GM12878 (cell line): ENCODE measurements at regions not wholly inside any gene's neighbourhood (a gene's known extent, or its start where the extent isn't known, plus 50 kb on each side); places are given as distances from the start of the nearest gene placed in this dataset.

Experiments
- BACH1 ChIP-seq: fragments of 450-650 bp; IDR thresholded peaks from 2 replicates; pipeline ENCODE4 v1.6.1; 2017; ENCODE audit warnings: mild to moderate bottlenecking, borderline replicate concordance
- EED ChIP-seq: sonication (generic); IDR thresholded peaks from 2 replicates; pipeline ENCODE4 v1.6.1; 2016; ENCODE audit warnings: antibody characterized with exemption, low read depth
- KAT2A ChIP-seq: conservative IDR thresholded peaks from 2 replicates; pipeline ENCODE4 v1.6.1; 2011; ENCODE audit warnings: low read depth, low read length; ENCODE audit not compliant: control insufficient read depth
- MXI1 ChIP-seq: fragments of 150-350 bp; IDR thresholded peaks from 2 replicates; pipeline ENCODE4 v1.6.1; 2011; ENCODE audit warnings: low read depth, mild to moderate bottlenecking, inconsistent platforms, low read length, improper control_type of control experiment
- PAX8 ChIP-seq: fragments of 450-650 bp; IDR thresholded peaks from 2 replicates; pipeline ENCODE4 v1.6.1; 2017; ENCODE audit warnings: mild to moderate bottlenecking, moderate library complexity
- STAT3 ChIP-seq: IDR thresholded peaks from 2 replicates; pipeline ENCODE4 v1.6.1; 2011; ENCODE audit warnings: low read depth, low read length, improper control_type of control experiment
- TBL1XR1 ChIP-seq: IDR thresholded peaks from 2 replicates; pipeline ENCODE4 v1.6.1; 2012; ENCODE audit warnings: low read depth, low read length, improper control_type of control experiment
- TCF3 ChIP-seq: IDR thresholded peaks from 2 replicates; pipeline ENCODE4 v1.6.1; 2012; ENCODE audit warnings: low read depth, mild to moderate bottlenecking, low read length, borderline replicate concordance; ENCODE audit not compliant: insufficient read depth
- ZNF274 ChIP-seq: IDR thresholded peaks from one replicate; pipeline ENCODE4 v1.8.0; 2011; ENCODE audit not compliant: insufficient read length, insufficient read depth
- TF ChIP-seq, protein P1 (sequence below): fragments of 450-650 bp; IDR thresholded peaks from 2 replicates; pipeline ENCODE4 v1.6.1; 2017; ENCODE audit warnings: mild to moderate bottlenecking, moderate library complexity
- TF ChIP-seq, protein P2 (sequence below): fragments of 450-650 bp; IDR thresholded peaks from 2 replicates; pipeline ENCODE4 v1.6.1; 2017; ENCODE audit warnings: mild to moderate bottlenecking, low read depth, inconsistent platforms; ENCODE audit not compliant: poor library complexity, severe bottlenecking
- TF ChIP-seq, protein P3 (sequence below), 3 experiments: IDR thresholded peaks in 2 of 3; conservative IDR thresholded peaks in 1 of 3; 2 replicates each; pipeline ENCODE4 v1.5.1; 2011; ENCODE audit warnings: low read depth in 3 of 3, low read length in 3 of 3, mild to moderate bottlenecking in 3 of 3, control low read depth in 2 of 3, moderate library complexity in 2 of 3, inconsistent platforms in 1 of 3, mixed read lengths in 1 of 3; ENCODE audit not compliant: control insufficient read depth in 2 of 3, insufficient read depth in 1 of 3; ENCODE audit errors: extremely low read depth in 1 of 3
- TF ChIP-seq, protein P4 (sequence below): fragments of 450-650 bp; IDR thresholded peaks from 2 replicates; pipeline ENCODE4 v1.6.1; 2017; ENCODE audit warnings: borderline replicate concordance
- TF ChIP-seq, protein P5 (sequence below): fragments of 450-650 bp; IDR thresholded peaks from 2 replicates; pipeline ENCODE4 v1.6.1; 2016; ENCODE audit warnings: mild to moderate bottlenecking
- TF ChIP-seq, protein P6 (sequence below): IDR thresholded peaks from 2 replicates; pipeline ENCODE4 v1.6.1; 2011; ENCODE audit warnings: low read depth, low read length, improper control_type of control experiment, borderline replicate concordance
- TF ChIP-seq, protein P7 (sequence below): IDR thresholded peaks from 2 replicates; pipeline ENCODE4 v1.6.1; 2012; ENCODE audit warnings: low read depth, low read length, improper control_type of control experiment

DNA sequence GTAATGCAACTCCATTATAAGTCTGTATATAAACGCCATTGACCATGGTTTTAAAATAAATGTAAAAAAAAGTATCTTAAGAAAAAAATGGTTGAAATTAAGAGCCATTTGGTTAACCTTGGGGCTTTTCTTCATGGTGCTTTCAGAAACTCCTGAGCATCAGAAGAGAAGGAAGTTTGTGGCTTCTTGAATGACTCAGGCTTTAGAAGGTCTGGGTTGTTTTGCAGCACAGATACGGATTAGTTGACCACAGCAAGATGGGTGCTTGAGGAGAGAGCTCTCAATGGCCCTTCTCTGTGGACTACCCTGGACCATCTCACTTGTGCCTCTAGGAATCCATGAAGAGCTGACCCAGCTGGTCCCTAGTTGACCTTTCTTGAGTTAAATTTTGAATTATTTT is 189.5 kb downstream of the TMEM38B start (continued):
- TF ChIP-seq, protein P1, sequence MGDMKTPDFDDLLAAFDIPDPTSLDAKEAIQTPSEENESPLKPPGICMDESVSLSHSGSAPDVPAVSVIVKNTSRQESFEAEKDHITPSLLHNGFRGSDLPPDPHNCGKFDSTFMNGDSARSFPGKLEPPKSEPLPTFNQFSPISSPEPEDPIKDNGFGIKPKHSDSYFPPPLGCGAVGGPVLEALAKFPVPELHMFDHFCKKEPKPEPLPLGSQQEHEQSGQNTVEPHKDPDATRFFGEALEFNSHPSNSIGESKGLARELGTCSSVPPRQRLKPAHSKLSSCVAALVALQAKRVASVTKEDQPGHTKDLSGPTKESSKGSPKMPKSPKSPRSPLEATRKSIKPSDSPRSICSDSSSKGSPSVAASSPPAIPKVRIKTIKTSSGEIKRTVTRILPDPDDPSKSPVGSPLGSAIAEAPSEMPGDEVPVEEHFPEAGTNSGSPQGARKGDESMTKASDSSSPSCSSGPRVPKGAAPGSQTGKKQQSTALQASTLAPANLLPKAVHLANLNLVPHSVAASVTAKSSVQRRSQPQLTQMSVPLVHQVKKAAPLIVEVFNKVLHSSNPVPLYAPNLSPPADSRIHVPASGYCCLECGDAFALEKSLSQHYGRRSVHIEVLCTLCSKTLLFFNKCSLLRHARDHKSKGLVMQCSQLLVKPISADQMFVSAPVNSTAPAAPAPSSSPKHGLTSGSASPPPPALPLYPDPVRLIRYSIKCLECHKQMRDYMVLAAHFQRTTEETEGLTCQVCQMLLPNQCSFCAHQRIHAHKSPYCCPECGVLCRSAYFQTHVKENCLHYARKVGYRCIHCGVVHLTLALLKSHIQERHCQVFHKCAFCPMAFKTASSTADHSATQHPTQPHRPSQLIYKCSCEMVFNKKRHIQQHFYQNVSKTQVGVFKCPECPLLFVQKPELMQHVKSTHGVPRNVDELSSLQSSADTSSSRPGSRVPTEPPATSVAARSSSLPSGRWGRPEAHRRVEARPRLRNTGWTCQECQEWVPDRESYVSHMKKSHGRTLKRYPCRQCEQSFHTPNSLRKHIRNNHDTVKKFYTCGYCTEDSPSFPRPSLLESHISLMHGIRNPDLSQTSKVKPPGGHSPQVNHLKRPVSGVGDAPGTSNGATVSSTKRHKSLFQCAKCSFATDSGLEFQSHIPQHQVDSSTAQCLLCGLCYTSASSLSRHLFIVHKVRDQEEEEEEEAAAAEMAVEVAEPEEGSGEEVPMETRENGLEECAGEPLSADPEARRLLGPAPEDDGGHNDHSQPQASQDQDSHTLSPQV: no peak
- TF ChIP-seq, protein P2, sequence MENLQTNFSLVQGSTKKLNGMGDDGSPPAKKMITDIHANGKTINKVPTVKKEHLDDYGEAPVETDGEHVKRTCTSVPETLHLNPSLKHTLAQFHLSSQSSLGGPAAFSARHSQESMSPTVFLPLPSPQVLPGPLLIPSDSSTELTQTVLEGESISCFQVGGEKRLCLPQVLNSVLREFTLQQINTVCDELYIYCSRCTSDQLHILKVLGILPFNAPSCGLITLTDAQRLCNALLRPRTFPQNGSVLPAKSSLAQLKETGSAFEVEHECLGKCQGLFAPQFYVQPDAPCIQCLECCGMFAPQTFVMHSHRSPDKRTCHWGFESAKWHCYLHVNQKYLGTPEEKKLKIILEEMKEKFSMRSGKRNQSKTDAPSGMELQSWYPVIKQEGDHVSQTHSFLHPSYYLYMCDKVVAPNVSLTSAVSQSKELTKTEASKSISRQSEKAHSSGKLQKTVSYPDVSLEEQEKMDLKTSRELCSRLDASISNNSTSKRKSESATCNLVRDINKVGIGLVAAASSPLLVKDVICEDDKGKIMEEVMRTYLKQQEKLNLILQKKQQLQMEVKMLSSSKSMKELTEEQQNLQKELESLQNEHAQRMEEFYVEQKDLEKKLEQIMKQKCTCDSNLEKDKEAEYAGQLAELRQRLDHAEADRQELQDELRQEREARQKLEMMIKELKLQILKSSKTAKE: no peak
- TF ChIP-seq, protein P3, sequence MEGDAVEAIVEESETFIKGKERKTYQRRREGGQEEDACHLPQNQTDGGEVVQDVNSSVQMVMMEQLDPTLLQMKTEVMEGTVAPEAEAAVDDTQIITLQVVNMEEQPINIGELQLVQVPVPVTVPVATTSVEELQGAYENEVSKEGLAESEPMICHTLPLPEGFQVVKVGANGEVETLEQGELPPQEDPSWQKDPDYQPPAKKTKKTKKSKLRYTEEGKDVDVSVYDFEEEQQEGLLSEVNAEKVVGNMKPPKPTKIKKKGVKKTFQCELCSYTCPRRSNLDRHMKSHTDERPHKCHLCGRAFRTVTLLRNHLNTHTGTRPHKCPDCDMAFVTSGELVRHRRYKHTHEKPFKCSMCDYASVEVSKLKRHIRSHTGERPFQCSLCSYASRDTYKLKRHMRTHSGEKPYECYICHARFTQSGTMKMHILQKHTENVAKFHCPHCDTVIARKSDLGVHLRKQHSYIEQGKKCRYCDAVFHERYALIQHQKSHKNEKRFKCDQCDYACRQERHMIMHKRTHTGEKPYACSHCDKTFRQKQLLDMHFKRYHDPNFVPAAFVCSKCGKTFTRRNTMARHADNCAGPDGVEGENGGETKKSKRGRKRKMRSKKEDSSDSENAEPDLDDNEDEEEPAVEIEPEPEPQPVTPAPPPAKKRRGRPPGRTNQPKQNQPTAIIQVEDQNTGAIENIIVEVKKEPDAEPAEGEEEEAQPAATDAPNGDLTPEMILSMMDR (IDR thresholded peaks at IDR 0.05 in 2 of 3, conservative IDR thresholded peaks at IDR 0.05 in 1 of 3; ENCODE audit: control insufficient read depth in 2 of 3, extremely low read depth in 1 of 3, insufficient read depth in 1 of 3, low read depth in 3 of 3, low read length in 3 of 3): no peak
- no peak for TF ChIP-seq ZNF274
- TF ChIP-seq, protein P4, sequence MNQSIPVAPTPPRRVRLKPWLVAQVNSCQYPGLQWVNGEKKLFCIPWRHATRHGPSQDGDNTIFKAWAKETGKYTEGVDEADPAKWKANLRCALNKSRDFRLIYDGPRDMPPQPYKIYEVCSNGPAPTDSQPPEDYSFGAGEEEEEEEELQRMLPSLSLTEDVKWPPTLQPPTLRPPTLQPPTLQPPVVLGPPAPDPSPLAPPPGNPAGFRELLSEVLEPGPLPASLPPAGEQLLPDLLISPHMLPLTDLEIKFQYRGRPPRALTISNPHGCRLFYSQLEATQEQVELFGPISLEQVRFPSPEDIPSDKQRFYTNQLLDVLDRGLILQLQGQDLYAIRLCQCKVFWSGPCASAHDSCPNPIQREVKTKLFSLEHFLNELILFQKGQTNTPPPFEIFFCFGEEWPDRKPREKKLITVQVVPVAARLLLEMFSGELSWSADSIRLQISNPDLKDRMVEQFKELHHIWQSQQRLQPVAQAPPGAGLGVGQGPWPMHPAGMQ: no peak
- TF ChIP-seq, protein P5, sequence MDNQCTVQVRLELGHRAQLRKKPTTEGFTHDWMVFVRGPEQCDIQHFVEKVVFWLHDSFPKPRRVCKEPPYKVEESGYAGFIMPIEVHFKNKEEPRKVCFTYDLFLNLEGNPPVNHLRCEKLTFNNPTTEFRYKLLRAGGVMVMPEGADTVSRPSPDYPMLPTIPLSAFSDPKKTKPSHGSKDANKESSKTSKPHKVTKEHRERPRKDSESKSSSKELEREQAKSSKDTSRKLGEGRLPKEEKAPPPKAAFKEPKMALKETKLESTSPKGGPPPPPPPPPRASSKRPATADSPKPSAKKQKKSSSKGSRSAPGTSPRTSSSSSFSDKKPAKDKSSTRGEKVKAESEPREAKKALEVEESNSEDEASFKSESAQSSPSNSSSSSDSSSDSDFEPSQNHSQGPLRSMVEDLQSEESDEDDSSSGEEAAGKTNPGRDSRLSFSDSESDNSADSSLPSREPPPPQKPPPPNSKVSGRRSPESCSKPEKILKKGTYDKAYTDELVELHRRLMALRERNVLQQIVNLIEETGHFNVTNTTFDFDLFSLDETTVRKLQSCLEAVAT: no peak
- no peak for TF ChIP-seq TBL1XR1
- no peak for TF ChIP-seq BACH1
- TF ChIP-seq, protein P6, sequence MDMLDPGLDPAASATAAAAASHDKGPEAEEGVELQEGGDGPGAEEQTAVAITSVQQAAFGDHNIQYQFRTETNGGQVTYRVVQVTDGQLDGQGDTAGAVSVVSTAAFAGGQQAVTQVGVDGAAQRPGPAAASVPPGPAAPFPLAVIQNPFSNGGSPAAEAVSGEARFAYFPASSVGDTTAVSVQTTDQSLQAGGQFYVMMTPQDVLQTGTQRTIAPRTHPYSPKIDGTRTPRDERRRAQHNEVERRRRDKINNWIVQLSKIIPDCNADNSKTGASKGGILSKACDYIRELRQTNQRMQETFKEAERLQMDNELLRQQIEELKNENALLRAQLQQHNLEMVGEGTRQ: no peak
- no peak for TF ChIP-seq MXI1
- TF ChIP-seq STAT3: no peak
- TF ChIP-seq PAX8: no peak
- TF ChIP-seq, protein P7, sequence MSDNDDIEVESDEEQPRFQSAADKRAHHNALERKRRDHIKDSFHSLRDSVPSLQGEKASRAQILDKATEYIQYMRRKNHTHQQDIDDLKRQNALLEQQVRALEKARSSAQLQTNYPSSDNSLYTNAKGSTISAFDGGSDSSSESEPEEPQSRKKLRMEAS: no peak
- TF ChIP-seq EED: no peak
- TF ChIP-seq TCF3: no peak
- no peak for TF ChIP-seq KAT2A
